GM23338 (cell line): ENCODE measurements at regions not wholly inside any gene's neighbourhood (a gene's known extent, or its start where the extent isn't known, plus 50 kb on each side); places are given as distances from the start of the nearest gene placed in this dataset.

Experiments used
- ATAC-seq: fragments of 200-7000 bp; cut with Tn5 transposase; 3 replicates; pipeline ENCODE4 v1.9.1; 2020
- DNase-seq: peaks from one replicate; pipeline ENCODE4 v3.0.0-alpha.2; 2015; ENCODE audit warnings: low spot score
- H2AFZ ChIP-seq: fragments of 200-600 bp; sonication (generic); 2 replicates; pipeline ENCODE4 v1.8.0; 2016; ENCODE audit warnings: antibody characterized with exemption, mild to moderate bottlenecking, moderate library complexity
- H3F3A ChIP-seq: fragments of 200-600 bp; sonication (generic); replicated peaks from 2 replicates; pipeline ENCODE4 v1.8.0; 2017; ENCODE audit warnings: antibody characterized with exemption, mixed run types, low read depth
- H3K27ac ChIP-seq: fragments of 200-600 bp; sonication (generic); 2 replicates; pipeline ENCODE4 v1.6.1; 2016; ENCODE audit warnings: low read depth
- H3K27me3 ChIP-seq: fragments of 200-600 bp; sonication (generic); 2 replicates; pipeline ENCODE4 v1.8.0; 2016; ENCODE audit warnings: mild to moderate bottlenecking, mixed run types, moderate library complexity; ENCODE audit not compliant: insufficient read depth
- H3K36me3 ChIP-seq: fragments of 200-600 bp; sonication (generic); 2 replicates; pipeline ENCODE4 v1.8.0; 2016; ENCODE audit warnings: mild to moderate bottlenecking; ENCODE audit not compliant: insufficient read depth
- H3K4me1 ChIP-seq: fragments of 200-600 bp; sonication (generic); 2 replicates; pipeline ENCODE4 v1.8.0; 2016; ENCODE audit warnings: mild to moderate bottlenecking, moderate library complexity; ENCODE audit not compliant: insufficient read depth
- H3K4me2 ChIP-seq: fragments of 200-600 bp; sonication (generic); 2 replicates; pipeline ENCODE4 v1.7.1; 2017; ENCODE audit warnings: mixed run types
- H3K4me3 ChIP-seq: fragments of 200-600 bp; sonication (generic); 2 replicates; pipeline ENCODE4 v1.6.1; 2016; ENCODE audit warnings: mixed run types
- H3K79me2 ChIP-seq: fragments of 200-600 bp; sonication (generic); replicated peaks from 2 replicates; pipeline ENCODE4 v1.8.0; 2017; ENCODE audit warnings: mild to moderate bottlenecking; ENCODE audit not compliant: insufficient read depth
- H3K9me2 ChIP-seq: fragments of 200-600 bp; sonication (generic); 2 replicates; pipeline ENCODE4 v1.8.0; 2017; ENCODE audit not compliant: insufficient read depth
- H4K20me1 ChIP-seq: fragments of 200-600 bp; sonication (generic); replicated peaks from 2 replicates; pipeline ENCODE4 v1.8.0; 2017; ENCODE audit warnings: mild to moderate bottlenecking; ENCODE audit not compliant: insufficient read depth
- H3K27ac Mint-ChIP-seq: 2 replicates; pipeline ENCODE4 v1.8.0; 2020; ENCODE audit warnings: inconsistent platforms, mild to moderate bottlenecking, moderate library complexity, mixed read lengths
- H3K27me3 Mint-ChIP-seq: 3 replicates; pipeline ENCODE4 v1.8.0; 2022; ENCODE audit warnings: low read depth, mild to moderate bottlenecking, moderate library complexity, mixed read lengths, inconsistent platforms; ENCODE audit not compliant: insufficient read depth, poor library complexity
- H3K36me3 Mint-ChIP-seq: 3 replicates; pipeline ENCODE4 v1.8.0; 2021; ENCODE audit warnings: low read depth, mild to moderate bottlenecking, inconsistent platforms, moderate library complexity, mixed read lengths
- H3K4me1 Mint-ChIP-seq: 3 replicates; pipeline ENCODE4 v1.8.0; 2020; ENCODE audit warnings: mild to moderate bottlenecking, inconsistent platforms, mixed read lengths
- H3K4me3 Mint-ChIP-seq: 3 replicates; pipeline ENCODE4 v1.8.0; 2021; ENCODE audit warnings: moderate library complexity, mild to moderate bottlenecking, inconsistent platforms, mixed read lengths
- H3K9me3 Mint-ChIP-seq: 3 replicates; pipeline ENCODE4 v1.8.0; 2020; ENCODE audit warnings: moderate library complexity, mild to moderate bottlenecking, inconsistent platforms, mixed read lengths
- CREB1 ChIP-seq: fragments of 250-450 bp; sonication (Bioruptor Pico); IDR thresholded peaks from 2 replicates; pipeline ENCODE4 v1.5.0; 2020; ENCODE audit warnings: low read depth, mild to moderate bottlenecking, moderate library complexity
- ETS1 ChIP-seq: IDR thresholded peaks from 2 replicates; pipeline ENCODE4 v1.6.1; 2016; ENCODE audit warnings: antibody characterized with exemption
- EZH2phosphoT487 ChIP-seq: fragments of 200-600 bp; sonication (generic); IDR thresholded peaks from one replicate; pipeline ENCODE4 v1.8.1; 2018; ENCODE audit warnings: antibody characterized with exemption; ENCODE audit not compliant: unreplicated experiment
- REST ChIP-seq: IDR thresholded peaks from one replicate; pipeline ENCODE4 v1.6.1; 2018; ENCODE audit warnings: antibody characterized with exemption; ENCODE audit not compliant: unreplicated experiment
- STAT1 ChIP-seq: IDR thresholded peaks from one replicate; pipeline ENCODE4 v1.6.1; 2016; ENCODE audit warnings: antibody characterized with exemption; ENCODE audit not compliant: unreplicated experiment
- ZNF331 ChIP-seq: fragments of 250-450 bp; sonication (Bioruptor Pico); IDR thresholded peaks from 2 replicates; pipeline ENCODE4 v1.5.0; 2020; ENCODE audit warnings: low read depth, mild to moderate bottlenecking, moderate library complexity
- ZNF462 ChIP-seq: fragments of 250-450 bp; sonication (Bioruptor Pico); IDR thresholded peaks from 2 replicates; pipeline ENCODE4 v1.5.0; 2020; ENCODE audit warnings: mild to moderate bottlenecking, moderate library complexity

- no peak for TF ChIP-seq CREB1 (CRISPR knock-in tag)
- TF ChIP-seq EZH2phosphoT487: no peak
- TF ChIP-seq ZNF462 (CRISPR knock-in tag): no peak
- TF ChIP-seq ZNF331: no peak
- no peak for TF ChIP-seq STAT1
- TF ChIP-seq REST: no peak
- no peak for TF ChIP-seq ETS1
- Histone ChIP-seq H3K36me3 (peaks cover 15% of the 10 kb centered on the region; the same call in 1 of the 2 replicates), H3K27me3 (no peaks in the 10 kb centered on the region), H3K4me3 (no peak overlapping the region), H3K27ac (no peak overlapping the region), H3K4me1 (no peaks in the 10 kb centered on the region), H3F3A (no peaks in the 10 kb centered on the region), H3K9me2 (no peaks in the 10 kb centered on the region), H4K20me1 (no peaks in the 10 kb centered on the region), H2AFZ (no peak overlapping the region), H3K79me2 (no peaks in the 10 kb centered on the region), H3K4me2 (no peak overlapping the region)
- H3K27ac Mint-ChIP-seq: no peak overlapping the region
- H3K4me3 Mint-ChIP-seq: no peak overlapping the region
- peaks cover 2% of the 10 kb centered on the region for H3K27me3 Mint-ChIP-seq
- DNase-seq (no peak), ATAC-seq (no peak)
- no peaks in the 10 kb centered on the region for H3K4me1 Mint-ChIP-seq
- peaks cover 35% of the 10 kb centered on the region for H3K36me3 Mint-ChIP-seq
- peaks cover 58% of the 10 kb centered on the region for H3K9me3 Mint-ChIP-seq
These were observed 640.1 kb upstream of the CDH8 start for GRCh38 chr16:62676306-62676705.
